Brain microvascular endothelial cell (primary cell): ENCODE measurements at regions not wholly inside any gene's neighbourhood (a gene's known extent, or its start where the extent isn't known, plus 50 kb on each side); places are given as distances from the start of the nearest gene placed in this dataset.
A peak's percentile ranks its signal among the peaks of the same experiment; 100 is the strongest.

Experiments
- DNase-seq: peaks from one replicate; pipeline ENCODE4 v3.0.0-alpha.2; 2020
- H3K27ac ChIP-seq: fragments of 250-450 bp; sonication (Bioruptor Pico); 2 replicates; pipeline ENCODE4 v1.5.1; 2020; ENCODE audit warnings: mild to moderate bottlenecking, moderate library complexity
- H3K27me3 ChIP-seq: fragments of 250-450 bp; sonication (Bioruptor Pico); replicated peaks from 2 replicates; pipeline ENCODE4 v1.5.1; 2020; ENCODE audit warnings: mild to moderate bottlenecking
- H3K36me3 ChIP-seq: fragments of 250-450 bp; sonication (Bioruptor Pico); replicated peaks from 2 replicates; pipeline ENCODE4 v1.5.1; 2020; ENCODE audit warnings: mild to moderate bottlenecking
- H3K4me3 ChIP-seq: 2 replicates; pipeline ENCODE4 v1.5.1; 2011; ENCODE audit warnings: low read depth, mild to moderate bottlenecking, control low read depth, low read length, moderate library complexity
- in situ Hi-C: cut with HindIII; loops from 2 replicates; pipeline ENCODE4 v1.10.0; 2017; ENCODE audit warnings: low sequenced_read_pairs, low pct_ligation_motif_present
- TF ChIP-seq, protein P1 (sequence below): IDR thresholded peaks from 2 replicates; pipeline ENCODE4 v1.5.1; 2011; ENCODE audit warnings: low read depth, mild to moderate bottlenecking, moderate library complexity, low read length, control low read depth, inconsistent platforms; ENCODE audit errors: missing control alignments

DNA sequence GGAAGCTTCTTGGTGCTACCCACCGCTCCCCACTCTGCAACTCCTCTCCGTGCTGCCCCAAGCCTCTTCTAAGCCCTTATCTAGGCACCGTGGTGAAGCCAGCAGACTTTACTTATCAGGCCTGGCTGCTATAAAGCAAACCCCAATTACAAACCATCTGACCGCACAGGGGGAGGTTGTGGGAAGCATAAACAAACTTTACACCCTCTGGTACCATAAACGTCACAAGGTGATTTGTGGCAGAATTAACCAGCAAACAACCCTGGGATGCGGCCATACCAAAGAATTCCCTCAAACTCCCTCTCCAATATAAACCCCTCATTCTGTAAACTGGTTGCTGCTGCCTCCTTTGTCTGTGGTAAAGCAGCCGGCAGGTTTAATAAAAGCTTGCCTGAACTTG lies 55.2 kb downstream of the MAGEC2 start:
- no peaks in the 10 kb centered on the region for H3K27me3 ChIP-seq
- H3K27ac ChIP-seq = no peak overlapping the region
- no peak overlapping the region for H3K4me3 ChIP-seq
- TF ChIP-seq, protein P1, sequence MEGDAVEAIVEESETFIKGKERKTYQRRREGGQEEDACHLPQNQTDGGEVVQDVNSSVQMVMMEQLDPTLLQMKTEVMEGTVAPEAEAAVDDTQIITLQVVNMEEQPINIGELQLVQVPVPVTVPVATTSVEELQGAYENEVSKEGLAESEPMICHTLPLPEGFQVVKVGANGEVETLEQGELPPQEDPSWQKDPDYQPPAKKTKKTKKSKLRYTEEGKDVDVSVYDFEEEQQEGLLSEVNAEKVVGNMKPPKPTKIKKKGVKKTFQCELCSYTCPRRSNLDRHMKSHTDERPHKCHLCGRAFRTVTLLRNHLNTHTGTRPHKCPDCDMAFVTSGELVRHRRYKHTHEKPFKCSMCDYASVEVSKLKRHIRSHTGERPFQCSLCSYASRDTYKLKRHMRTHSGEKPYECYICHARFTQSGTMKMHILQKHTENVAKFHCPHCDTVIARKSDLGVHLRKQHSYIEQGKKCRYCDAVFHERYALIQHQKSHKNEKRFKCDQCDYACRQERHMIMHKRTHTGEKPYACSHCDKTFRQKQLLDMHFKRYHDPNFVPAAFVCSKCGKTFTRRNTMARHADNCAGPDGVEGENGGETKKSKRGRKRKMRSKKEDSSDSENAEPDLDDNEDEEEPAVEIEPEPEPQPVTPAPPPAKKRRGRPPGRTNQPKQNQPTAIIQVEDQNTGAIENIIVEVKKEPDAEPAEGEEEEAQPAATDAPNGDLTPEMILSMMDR = no peak
- H3K36me3 ChIP-seq = no peaks in the 10 kb centered on the region
- DNase-seq = no peak
- in situ Hi-C loops = no loop called here

DNA sequence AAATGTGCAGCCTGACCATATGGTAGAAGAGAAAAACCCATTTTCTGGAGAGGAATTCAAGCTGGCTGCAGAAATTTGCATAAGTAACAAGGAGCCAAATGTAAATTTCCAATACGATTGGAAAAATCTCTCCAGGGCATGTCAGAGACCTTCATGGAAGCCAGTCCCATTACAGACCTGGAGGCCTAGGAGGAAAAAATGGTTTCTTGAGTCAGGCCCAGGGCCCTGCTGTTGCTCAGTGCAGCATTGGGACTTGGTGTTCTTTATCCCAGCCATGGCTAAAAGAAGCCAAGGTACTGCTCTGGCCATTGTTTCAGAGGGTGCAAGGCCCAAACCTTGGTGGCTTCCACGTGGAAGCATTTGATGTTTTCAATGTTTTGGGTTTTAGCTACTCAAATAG lies 70.6 kb downstream of the MAGEC2 start:
- H3K36me3 ChIP-seq = no peaks in the 10 kb centered on the region

DNA sequence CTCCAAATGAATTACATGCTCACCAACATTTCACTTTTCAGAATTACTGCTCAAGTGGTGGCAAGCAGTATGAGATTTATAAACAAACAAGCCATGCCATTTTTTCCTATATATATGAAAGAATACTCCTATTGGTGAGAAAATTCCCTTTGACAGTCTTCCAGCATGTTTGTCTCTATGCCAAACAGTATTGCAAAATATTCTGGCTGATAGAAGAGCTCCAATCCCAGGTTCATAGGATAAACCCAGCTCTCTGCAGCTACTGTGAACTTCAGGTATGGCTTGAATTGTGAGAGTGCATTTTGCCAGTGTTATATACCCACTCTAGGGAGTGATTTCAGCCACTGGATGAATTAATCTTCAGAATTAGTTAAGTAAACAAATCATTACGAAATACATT lies 108.8 kb downstream of the MAGEC2 start:
- TF ChIP-seq, protein P1 = no peak

More for the DNA sequence above, 70.6 kb downstream of the MAGEC2 start:
- H3K27me3 ChIP-seq = no peaks in the 10 kb centered on the region
- in situ Hi-C loops = no loop called here
- DNase-seq = no peak
- H3K4me3 ChIP-seq = no peak overlapping the region
- TF ChIP-seq, protein P1 = no peak
- no peak overlapping the region for H3K27ac ChIP-seq

DNA sequence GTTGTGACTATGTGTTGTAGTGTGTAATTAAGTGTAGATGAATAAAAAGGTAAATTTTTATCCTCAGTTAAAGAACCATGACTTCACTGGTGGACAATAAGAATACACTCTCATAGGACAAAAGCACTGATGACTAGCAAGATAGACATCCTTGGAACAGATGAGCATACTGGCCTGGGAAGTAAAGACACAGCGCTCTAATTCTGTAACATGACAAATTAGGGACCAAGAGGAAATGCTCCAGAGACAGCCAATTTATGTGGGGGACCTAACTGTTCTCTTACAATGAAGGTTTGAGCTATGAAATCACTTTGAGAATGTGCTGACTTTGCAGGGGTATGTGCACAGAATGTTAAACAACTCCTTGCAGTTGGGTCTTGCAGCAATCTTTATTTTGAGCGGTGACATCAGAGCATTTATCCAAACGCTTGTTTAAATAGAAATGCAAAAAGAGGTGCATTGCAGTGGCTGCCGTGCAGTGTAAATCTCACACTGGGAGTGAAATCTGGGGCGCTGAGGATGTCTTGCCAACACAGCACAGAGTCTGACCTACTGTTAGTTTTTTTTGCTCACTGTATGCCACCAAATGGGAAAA lies 109.3 kb downstream of the MAGEC2 start:
- H3K36me3 ChIP-seq = no peaks in the 10 kb centered on the region
- in situ Hi-C loops = no loop called here

More for the DNA sequence above, 108.8 kb downstream of the MAGEC2 start:
- DNase-seq = no peak
- in situ Hi-C loops = no loop called here
- Histone ChIP-seq H3K27ac (no peak overlapping the region), H3K4me3 (no peak overlapping the region), H3K36me3 (no peaks in the 10 kb centered on the region), H3K27me3 (no peaks in the 10 kb centered on the region)

DNA sequence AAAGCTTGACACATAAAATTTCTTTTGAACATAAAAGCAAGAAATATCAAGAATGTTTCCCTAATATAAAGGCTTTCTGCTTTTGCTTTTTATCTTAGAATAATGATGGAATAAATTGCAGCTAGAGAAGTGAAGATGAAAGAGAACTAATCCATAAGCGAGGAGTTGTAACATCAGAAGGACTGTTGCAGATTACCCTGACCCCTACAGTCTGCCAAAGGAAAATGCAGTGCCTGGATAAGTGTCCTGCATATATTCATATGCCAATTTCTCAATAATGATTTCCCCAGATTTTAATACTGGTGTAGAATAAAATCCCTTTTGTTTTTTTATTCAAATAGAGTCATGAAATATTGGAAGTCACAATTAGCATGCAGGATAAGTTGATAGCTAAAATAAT lies 115.9 kb downstream of the MAGEC2 start:
- in situ Hi-C loops = no loop called here
- TF ChIP-seq, protein P1 = peak; percentile 32
- no peak for DNase-seq

More for the DNA sequence above, 109.3 kb downstream of the MAGEC2 start:
- Histone ChIP-seq H3K4me3 (no peak overlapping the region), H3K27ac (no peak overlapping the region), H3K27me3 (no peaks in the 10 kb centered on the region)
- no peak for DNase-seq
- TF ChIP-seq, protein P1 = no peak

DNA sequence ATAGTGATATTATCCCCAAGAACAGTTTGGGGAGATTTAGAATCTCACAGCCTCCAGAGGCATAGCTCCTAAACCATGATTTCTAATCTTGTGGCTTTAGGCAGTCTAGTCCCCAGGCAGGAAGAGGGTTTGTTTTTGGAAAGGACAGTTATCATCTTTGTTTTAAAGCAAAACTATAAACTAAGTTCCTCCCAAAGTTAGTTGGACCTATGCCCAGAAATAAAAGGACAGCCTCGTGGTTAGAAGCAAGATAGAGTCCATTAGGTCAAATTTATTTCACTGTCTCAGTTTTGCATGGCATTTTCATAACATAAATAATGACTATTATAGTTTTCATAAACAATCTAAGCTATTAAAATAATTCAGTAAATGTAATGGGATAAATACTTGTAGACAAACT lies 120.5 kb downstream of the MAGEC2 start:
- Histone ChIP-seq H3K36me3 (no peaks in the 10 kb centered on the region), H3K27me3 (no peaks in the 10 kb centered on the region), H3K4me3 (no peak overlapping the region), H3K27ac (no peak overlapping the region)
- TF ChIP-seq, protein P1 = no peak
- in situ Hi-C loops = no loop called here
- no peak for DNase-seq

More for the DNA sequence above, 115.9 kb downstream of the MAGEC2 start:
- Histone ChIP-seq H3K27ac (no peak overlapping the region), H3K27me3 (no peaks in the 10 kb centered on the region), H3K4me3 (no peak overlapping the region), H3K36me3 (no peaks in the 10 kb centered on the region)
